CD4-positive, CD25-positive, alpha-beta regulatory T cell (primary cell): ENCODE measurements at regions not wholly inside any gene's neighbourhood (a gene's known extent, or its start where the extent isn't known, plus 50 kb on each side); places are given as distances from the start of the nearest gene placed in this dataset.

Source experiments
- ATAC-seq, 2 donors: fragments of 150-1000 bp; cut with Tn5 transposase; one replicate each; pipeline ENCODE4 v1.10.0; 2021; ENCODE audit warnings: low read depth in 2 of 2, moderate number of reproducible peaks in 2 of 2, moderate library complexity in 1 of 2
- DNase-seq, 3 donors: peaks; one replicate each; pipeline versions ENCODE4 v3.0.0 to v3.0.0-alpha.2; 2012 to 2022; ENCODE audit warnings: mixed read lengths in 1 of 3
- H3K27ac ChIP-seq: one replicate; pipeline ENCODE4 v1.7.0; 2013; ENCODE audit warnings: mild to moderate bottlenecking, low read length; ENCODE audit not compliant: insufficient read depth, poor library complexity, severe bottlenecking
- H3K27me3 ChIP-seq: one replicate; pipeline ENCODE4 v1.7.0; 2013; ENCODE audit warnings: low read length; ENCODE audit not compliant: control insufficient read depth, insufficient read depth
- H3K36me3 ChIP-seq: one replicate; pipeline ENCODE4 v1.7.0; 2013; ENCODE audit warnings: mild to moderate bottlenecking, low read length, moderate library complexity; ENCODE audit not compliant: control insufficient read depth, insufficient read depth
- H3K4me1 ChIP-seq: 2 replicates; pipeline ENCODE4 v1.7.0; 2013; ENCODE audit warnings: mild to moderate bottlenecking, low read length; ENCODE audit not compliant: insufficient read depth, control insufficient read depth, poor library complexity, severe bottlenecking
- H3K4me3 ChIP-seq: one replicate; pipeline ENCODE4 v1.7.0; 2013; ENCODE audit warnings: low read depth, mild to moderate bottlenecking, low read length, moderate library complexity
- H3K9me3 ChIP-seq, 2 experiments: 1 replicate in 1 of 2; 2 replicates in 1 of 2; pipeline ENCODE4 v1.7.0; 2013; ENCODE audit warnings: low read length in 2 of 2, mild to moderate bottlenecking in 1 of 2, moderate library complexity in 1 of 2; ENCODE audit not compliant: control insufficient read depth in 2 of 2
- H3K27ac Mint-ChIP-seq, 3 donors: one replicate each; pipeline ENCODE4 v1.8.0; 2020 to 2022; ENCODE audit warnings: mild to moderate bottlenecking in 3 of 3, mixed read lengths in 3 of 3, moderate library complexity in 2 of 3
- H3K27me3 Mint-ChIP-seq: one replicate; pipeline ENCODE4 v1.8.0; 2022; ENCODE audit warnings: mild to moderate bottlenecking, mixed read lengths
- H3K36me3 Mint-ChIP-seq: one replicate; pipeline ENCODE4 v1.8.0; 2020; ENCODE audit warnings: mixed read lengths
- H3K4me1 Mint-ChIP-seq, 4 donors: one replicate each; pipeline ENCODE4 v1.8.0; 2020 to 2022; ENCODE audit warnings: mixed read lengths in 4 of 4, mild to moderate bottlenecking in 1 of 4
- H3K4me3 Mint-ChIP-seq, 4 donors: one replicate each; pipeline ENCODE4 v1.8.0; 2020 to 2022; ENCODE audit warnings: mild to moderate bottlenecking in 4 of 4, mixed read lengths in 4 of 4, moderate library complexity in 3 of 4
- H3K9me3 Mint-ChIP-seq, 7 donors: one replicate each; pipeline ENCODE4 v1.8.0; 2020 to 2022; ENCODE audit warnings: mixed read lengths in 7 of 7, mild to moderate bottlenecking in 3 of 7, moderate library complexity in 2 of 7

GRCh38 chr1:185486346-185486745 lies 169.3 kb upstream of the IVNS1ABP start:
- H3K4me3 Mint-ChIP-seq, result no peak overlapping the region
- no peaks in the 10 kb centered on the region for H3K36me3 Mint-ChIP-seq
- H3K36me3 ChIP-seq, result no peaks in the 10 kb centered on the region
- H3K27ac ChIP-seq, result no peak overlapping the region
- peaks cover 0 to 3% (median 0%) of the 10 kb centered on the region in 7 donors for H3K9me3 Mint-ChIP-seq
- peak overlapping the region; percentile 16 to 78 (median 48) for H3K27ac Mint-ChIP-seq
- no peak for DNase-seq
- H3K27me3 ChIP-seq, result no peaks in the 10 kb centered on the region
- no peak for ATAC-seq
- H3K27me3 Mint-ChIP-seq, result no peaks in the 10 kb centered on the region
- no peaks in the 10 kb centered on the region for H3K9me3 ChIP-seq
- H3K4me3 ChIP-seq, result no peak overlapping the region
- H3K4me1 Mint-ChIP-seq, result peaks cover 0 to 8% (median 0%) of the 10 kb centered on the region in 4 donors
- no peaks in the 10 kb centered on the region for H3K4me1 ChIP-seq

- no peaks in the 10 kb centered on the region for H3K9me3 ChIP-seq
- H3K27ac ChIP-seq, result no peak overlapping the region
- H3K27ac Mint-ChIP-seq, result no peak overlapping the region
Observed at GRCh38 chr1:185483664-185484450, 166.8 kb upstream of the IVNS1ABP start.

GRCh38 chr1:185483217-185483616 lies 166.2 kb upstream of the IVNS1ABP start:
- H3K36me3 ChIP-seq, result no peaks in the 10 kb centered on the region
- H3K27ac ChIP-seq, result no peak overlapping the region
- Mint-ChIP-seq H3K27ac (peak overlapping the region in 1 of 3 donors; percentile 38), H3K4me3 (no peak overlapping the region), H3K36me3 (no peaks in the 10 kb centered on the region), H3K4me1 (peaks cover 0 to 7% (median 0%) of the 10 kb centered on the region in 4 donors), H3K27me3 (no peaks in the 10 kb centered on the region), H3K9me3 (peaks cover 0 to 3% (median 0%) of the 10 kb centered on the region in 7 donors)
- no peak for ATAC-seq
- H3K4me3 ChIP-seq, result no peak overlapping the region
- H3K9me3 ChIP-seq, result no peaks in the 10 kb centered on the region
- H3K4me1 ChIP-seq, result no peaks in the 10 kb centered on the region
- DNase-seq, result no peak
- H3K27me3 ChIP-seq, result no peaks in the 10 kb centered on the region

More at GRCh38 chr1:185483664-185484450, 166.8 kb upstream of the IVNS1ABP start:
- Mint-ChIP-seq H3K4me1 (peaks cover 0 to 7% (median 0%) of the 10 kb centered on the region in 4 donors), H3K9me3 (peaks cover 0 to 3% (median 0%) of the 10 kb centered on the region in 7 donors), H3K36me3 (no peaks in the 10 kb centered on the region), H3K27me3 (no peaks in the 10 kb centered on the region), H3K4me3 (no peak overlapping the region)
- Histone ChIP-seq H3K36me3 (no peaks in the 10 kb centered on the region), H3K4me1 (no peaks in the 10 kb centered on the region), H3K27me3 (no peaks in the 10 kb centered on the region), H3K4me3 (no peak overlapping the region)
- DNase-seq, result no peak
- ATAC-seq, result no peak

- Histone ChIP-seq H3K27ac (no peak overlapping the region), H3K4me3 (no peak overlapping the region), H3K27me3 (no peaks in the 10 kb centered on the region), H3K36me3 (no peaks in the 10 kb centered on the region), H3K9me3 (no peaks in the 10 kb centered on the region), H3K4me1 (no peaks in the 10 kb centered on the region)
- no peak overlapping the region for H3K27ac Mint-ChIP-seq
- H3K36me3 Mint-ChIP-seq, result no peaks in the 10 kb centered on the region
- DNase-seq (no peak), ATAC-seq (no peak)
- no peaks in the 10 kb centered on the region for H3K27me3 Mint-ChIP-seq
- no peaks in the 10 kb centered on the region for H3K9me3 Mint-ChIP-seq
- no peaks in the 10 kb centered on the region for H3K4me1 Mint-ChIP-seq
- no peak overlapping the region for H3K4me3 Mint-ChIP-seq
Observed at GRCh38 chr1:185480545-185480944, 163.5 kb upstream of the IVNS1ABP start.

GRCh38 chr1:185479796-185480195 lies 162.8 kb upstream of the IVNS1ABP start:
- Mint-ChIP-seq H3K4me3 (no peak overlapping the region), H3K4me1 (peaks cover 0 to 4% (median 1%) of the 10 kb centered on the region in 4 donors), H3K9me3 (no peaks in the 10 kb centered on the region), H3K27me3 (no peaks in the 10 kb centered on the region), H3K36me3 (no peaks in the 10 kb centered on the region), H3K27ac (no peak overlapping the region)
- Histone ChIP-seq H3K27ac (no peak overlapping the region), H3K4me1 (no peaks in the 10 kb centered on the region), H3K36me3 (no peaks in the 10 kb centered on the region), H3K27me3 (no peaks in the 10 kb centered on the region), H3K4me3 (no peak overlapping the region), H3K9me3 (no peaks in the 10 kb centered on the region)
- ATAC-seq (no peak), DNase-seq (no peak)

GRCh38 chr1:185478877-185479276 lies 161.8 kb upstream of the IVNS1ABP start:
- no peaks in the 10 kb centered on the region for H3K9me3 ChIP-seq
- no peaks in the 10 kb centered on the region for H3K36me3 ChIP-seq
- Mint-ChIP-seq H3K27ac (no peak overlapping the region), H3K4me1 (peaks cover 0 to 9% (median 7%) of the 10 kb centered on the region in 4 donors), H3K4me3 (no peak overlapping the region), H3K36me3 (no peaks in the 10 kb centered on the region), H3K27me3 (no peaks in the 10 kb centered on the region), H3K9me3 (no peaks in the 10 kb centered on the region)
- H3K27me3 ChIP-seq, result no peaks in the 10 kb centered on the region
- no peaks in the 10 kb centered on the region for H3K4me1 ChIP-seq
- no peak overlapping the region for H3K4me3 ChIP-seq
- H3K27ac ChIP-seq, result no peak overlapping the region
- no peak for ATAC-seq
- DNase-seq, result peak in 1 of 3 donors; percentile 6

GRCh38 chr1:185477638-185478580 lies 160.9 kb upstream of the IVNS1ABP start:
- no peak overlapping the region for H3K27ac ChIP-seq
- no peaks in the 10 kb centered on the region for H3K36me3 ChIP-seq
- DNase-seq (no peak), ATAC-seq (no peak)
- Mint-ChIP-seq H3K36me3 (no peaks in the 10 kb centered on the region), H3K27ac (peak overlapping the region in 1 of 3 donors; percentile 37), H3K27me3 (no peaks in the 10 kb centered on the region), H3K4me1 (peaks cover 0 to 9% (median 7%) of the 10 kb centered on the region in 4 donors), H3K9me3 (no peaks in the 10 kb centered on the region), H3K4me3 (no peak overlapping the region)
- no peaks in the 10 kb centered on the region for H3K9me3 ChIP-seq
- no peaks in the 10 kb centered on the region for H3K27me3 ChIP-seq
- H3K4me3 ChIP-seq, result no peak overlapping the region
- H3K4me1 ChIP-seq, result no peaks in the 10 kb centered on the region
